ENCODE measurements at regions not wholly inside any gene's neighbourhood (a gene's known extent, or its start where the extent isn't known, plus 50 kb on each side); places are given as distances from the start of the nearest gene placed in this dataset.

DNA sequence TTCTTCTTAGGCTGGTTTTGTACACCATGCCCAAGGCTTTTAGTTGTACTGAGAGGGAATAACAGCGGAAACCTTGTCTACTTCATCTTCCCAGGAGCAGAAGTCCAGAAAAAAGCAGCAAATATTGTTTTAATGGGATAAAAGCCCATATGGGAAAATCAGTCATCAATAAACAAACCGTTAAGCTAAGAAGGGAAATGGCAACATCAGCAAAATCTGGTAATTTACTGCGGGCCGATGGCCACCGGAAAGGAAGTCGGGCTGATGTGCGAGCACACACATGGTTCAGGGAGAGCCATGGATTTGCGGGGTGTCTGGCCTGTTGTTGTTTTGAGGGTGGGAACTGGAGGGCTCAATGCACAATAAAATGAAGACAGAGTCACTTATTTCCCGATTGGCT, 300.7 kb upstream of the RAB6C start:
- TF ChIP-seq POLR2AphosphoS5 (IDR thresholded peaks at IDR 0.05) (no peak), POLR2A (IDR thresholded peaks at IDR 0.05) (no peak)
- TF ChIP-seq, protein P1, sequence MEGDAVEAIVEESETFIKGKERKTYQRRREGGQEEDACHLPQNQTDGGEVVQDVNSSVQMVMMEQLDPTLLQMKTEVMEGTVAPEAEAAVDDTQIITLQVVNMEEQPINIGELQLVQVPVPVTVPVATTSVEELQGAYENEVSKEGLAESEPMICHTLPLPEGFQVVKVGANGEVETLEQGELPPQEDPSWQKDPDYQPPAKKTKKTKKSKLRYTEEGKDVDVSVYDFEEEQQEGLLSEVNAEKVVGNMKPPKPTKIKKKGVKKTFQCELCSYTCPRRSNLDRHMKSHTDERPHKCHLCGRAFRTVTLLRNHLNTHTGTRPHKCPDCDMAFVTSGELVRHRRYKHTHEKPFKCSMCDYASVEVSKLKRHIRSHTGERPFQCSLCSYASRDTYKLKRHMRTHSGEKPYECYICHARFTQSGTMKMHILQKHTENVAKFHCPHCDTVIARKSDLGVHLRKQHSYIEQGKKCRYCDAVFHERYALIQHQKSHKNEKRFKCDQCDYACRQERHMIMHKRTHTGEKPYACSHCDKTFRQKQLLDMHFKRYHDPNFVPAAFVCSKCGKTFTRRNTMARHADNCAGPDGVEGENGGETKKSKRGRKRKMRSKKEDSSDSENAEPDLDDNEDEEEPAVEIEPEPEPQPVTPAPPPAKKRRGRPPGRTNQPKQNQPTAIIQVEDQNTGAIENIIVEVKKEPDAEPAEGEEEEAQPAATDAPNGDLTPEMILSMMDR (IDR thresholded peaks at IDR 0.05), result no peak

All from prostate gland (tissue), 2 donors.